ENCODE measurements at regions not wholly inside any gene's neighbourhood (a gene's known extent, or its start where the extent isn't known, plus 50 kb on each side); places are given as distances from the start of the nearest gene placed in this dataset.

DNA sequence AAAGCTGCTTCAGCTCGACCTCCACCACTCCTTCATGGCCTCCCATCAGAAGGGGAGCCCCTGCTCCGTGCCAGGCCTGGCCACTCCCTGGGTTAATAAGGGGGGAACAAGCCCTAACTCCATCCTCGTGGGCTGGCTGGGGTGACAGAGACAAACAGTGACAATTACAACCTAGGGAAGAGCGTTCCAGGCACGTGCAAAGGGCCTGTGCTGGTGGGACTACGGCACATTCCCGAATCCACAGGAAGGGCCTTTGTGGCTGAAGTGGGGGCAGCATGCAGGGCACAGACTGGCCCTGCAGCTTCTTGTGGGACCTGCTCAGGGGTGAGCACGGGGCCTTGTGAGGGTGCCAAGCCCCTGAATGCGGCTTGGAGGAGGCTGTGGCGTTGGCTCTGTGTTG, 157.4 kb downstream of the C9orf50 start:
- intact Hi-C loops (cut with DNase I; ENCODE audit: low total_unique reads) (no loop called here), in situ Hi-C loops (cut with MboI; ENCODE audit: low sequenced_read_pairs in 4 of 4) (loop anchor here in 1 of 4 donors (25.0 kb wide), 1 partner anchor 99 kb away; no protein-coding TSS in a partner anchor)
- Histone ChIP-seq H3K9me3 (no peaks in the 10 kb centered on the region), H3K27ac (no peak overlapping the region), H3K27me3 (no peaks in the 10 kb centered on the region), H3K4me1 (peaks cover 23 to 27% of the 10 kb centered on the region in 2 donors), H3K4me3 (no peak overlapping the region), H3K36me3 (no peaks in the 10 kb centered on the region)
- DNase-seq (no peak), ATAC-seq (no peak)
- TF ChIP-seq, protein P1, sequence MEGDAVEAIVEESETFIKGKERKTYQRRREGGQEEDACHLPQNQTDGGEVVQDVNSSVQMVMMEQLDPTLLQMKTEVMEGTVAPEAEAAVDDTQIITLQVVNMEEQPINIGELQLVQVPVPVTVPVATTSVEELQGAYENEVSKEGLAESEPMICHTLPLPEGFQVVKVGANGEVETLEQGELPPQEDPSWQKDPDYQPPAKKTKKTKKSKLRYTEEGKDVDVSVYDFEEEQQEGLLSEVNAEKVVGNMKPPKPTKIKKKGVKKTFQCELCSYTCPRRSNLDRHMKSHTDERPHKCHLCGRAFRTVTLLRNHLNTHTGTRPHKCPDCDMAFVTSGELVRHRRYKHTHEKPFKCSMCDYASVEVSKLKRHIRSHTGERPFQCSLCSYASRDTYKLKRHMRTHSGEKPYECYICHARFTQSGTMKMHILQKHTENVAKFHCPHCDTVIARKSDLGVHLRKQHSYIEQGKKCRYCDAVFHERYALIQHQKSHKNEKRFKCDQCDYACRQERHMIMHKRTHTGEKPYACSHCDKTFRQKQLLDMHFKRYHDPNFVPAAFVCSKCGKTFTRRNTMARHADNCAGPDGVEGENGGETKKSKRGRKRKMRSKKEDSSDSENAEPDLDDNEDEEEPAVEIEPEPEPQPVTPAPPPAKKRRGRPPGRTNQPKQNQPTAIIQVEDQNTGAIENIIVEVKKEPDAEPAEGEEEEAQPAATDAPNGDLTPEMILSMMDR (IDR thresholded peaks at IDR 0.05 in 4 of 5, conservative IDR thresholded peaks at IDR 0.05 in 1 of 5), result no peak
- no peak for TF ChIP-seq POLR2A (IDR thresholded peaks at IDR 0.05)

DNA sequence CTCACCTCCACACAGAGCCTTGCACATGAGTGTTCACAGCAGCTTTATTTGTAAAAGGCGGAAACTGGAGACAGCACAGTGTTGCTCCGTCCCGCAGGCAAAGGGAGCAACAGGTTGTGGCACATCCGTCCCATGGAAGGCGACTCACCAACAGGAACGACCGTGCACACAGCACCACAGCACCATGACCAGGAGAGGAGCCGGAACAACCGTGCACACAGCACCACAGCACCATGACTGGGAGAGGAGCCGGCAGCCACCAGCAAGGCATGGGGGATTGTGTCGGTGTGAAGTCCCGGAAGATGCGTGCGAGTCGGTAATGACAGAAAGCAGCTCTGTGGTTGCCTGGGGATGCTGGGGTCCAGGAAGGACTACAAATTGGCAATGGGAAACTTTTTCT, 158.5 kb downstream of the C9orf50 start:
- peaks cover 23 to 27% of the 10 kb centered on the region in 2 donors for H3K4me1 ChIP-seq
- intact Hi-C loops (cut with DNase I; ENCODE audit: low total_unique reads), result no loop called here
- ATAC-seq (no peak), DNase-seq (no peak)
- H3K27ac ChIP-seq, result no peak overlapping the region
- in situ Hi-C loops (cut with MboI; ENCODE audit: low sequenced_read_pairs in 4 of 4), result loop anchor here in 1 of 4 donors (25.0 kb wide), 1 partner anchor 100 kb away; no protein-coding TSS in a partner anchor
- H3K9me3 ChIP-seq, result no peaks in the 10 kb centered on the region
- no peaks in the 10 kb centered on the region for H3K36me3 ChIP-seq
- H3K27me3 ChIP-seq, result no peaks in the 10 kb centered on the region
- TF ChIP-seq, protein P1 (IDR thresholded peaks at IDR 0.05 in 4 of 5, conservative IDR thresholded peaks at IDR 0.05 in 1 of 5), result no peak
- no peak for TF ChIP-seq POLR2A (IDR thresholded peaks at IDR 0.05)
- no peak overlapping the region for H3K4me3 ChIP-seq

DNA sequence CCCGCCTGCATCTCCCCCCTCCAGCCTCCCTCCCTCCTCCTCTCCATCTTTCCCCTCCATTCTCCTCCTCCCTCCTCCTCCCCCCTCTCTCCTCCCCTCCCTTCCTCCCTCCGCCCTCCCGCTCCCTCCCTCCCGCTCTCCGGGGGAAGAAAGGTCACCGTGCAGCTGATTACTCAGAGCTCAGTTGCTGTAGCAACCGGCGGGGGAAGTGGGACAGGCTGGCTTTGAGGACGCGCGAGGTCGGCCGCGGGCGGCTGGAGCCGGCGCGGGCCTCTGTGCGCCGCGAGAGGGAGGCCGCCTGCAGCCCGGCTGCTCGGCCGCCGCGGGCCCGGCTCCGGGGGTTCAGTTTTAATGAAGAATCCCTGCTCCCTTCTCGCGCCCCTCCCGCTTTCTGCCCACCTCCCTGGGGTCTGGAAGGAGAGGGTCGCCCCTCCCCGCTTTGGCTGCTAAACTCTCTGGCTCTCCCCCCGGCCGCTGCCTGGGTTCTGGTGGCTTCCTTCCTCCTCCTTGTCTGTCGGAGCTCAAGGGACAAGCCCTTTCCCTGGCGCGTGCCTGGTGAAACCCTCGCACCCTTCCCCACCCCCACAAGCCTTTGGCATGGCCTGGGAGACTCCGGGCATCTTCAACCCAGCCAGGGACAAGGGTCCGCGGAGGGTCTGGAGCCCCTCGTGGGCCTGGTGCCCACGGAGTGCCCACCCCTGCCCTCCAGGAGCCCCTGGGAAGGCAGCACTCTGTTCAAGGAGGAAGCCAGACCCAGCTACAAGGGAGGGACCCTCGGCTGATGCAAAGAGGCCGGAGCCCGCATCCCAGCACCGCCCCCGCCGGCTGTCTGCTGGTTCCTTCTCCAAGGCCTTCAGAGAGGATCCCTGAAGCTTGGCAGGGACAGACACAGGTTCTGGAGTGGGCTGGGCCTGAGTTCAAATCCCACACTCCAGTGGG, 160.3 kb downstream of the C9orf50 start:
- Histone ChIP-seq H3K27me3 (no peaks in the 10 kb centered on the region), H3K36me3 (no peaks in the 10 kb centered on the region), H3K4me1 (peaks cover 23 to 27% of the 10 kb centered on the region in 2 donors), H3K4me3 (peak overlapping the region; percentile 50 to 67 (median 54)), H3K9me3 (no peaks in the 10 kb centered on the region), H3K27ac (peak overlapping the region; percentile 84 to 91 (median 85))
- in situ Hi-C loops (cut with MboI; ENCODE audit: low sequenced_read_pairs in 4 of 4), result loop anchor here in 1 of 4 donors (25.0 kb wide), 1 partner anchor 102 kb away; no protein-coding TSS in a partner anchor
- peak; percentile 93 to 94 for ATAC-seq
- TF ChIP-seq, protein P1 (IDR thresholded peaks at IDR 0.05 in 4 of 5, conservative IDR thresholded peaks at IDR 0.05 in 1 of 5), result peak in 2 of 5 experiments; percentile 34 to 59
- peak; percentile 64 to 79 for TF ChIP-seq POLR2A (IDR thresholded peaks at IDR 0.05)
- intact Hi-C loops (cut with DNase I; ENCODE audit: low total_unique reads), result loop anchor here (1.0 kb wide), 2 partner anchors 22 to 36 kb away; no protein-coding TSS in a partner anchor
- DNase-seq, result peak; percentile 92 to 94

DNA sequence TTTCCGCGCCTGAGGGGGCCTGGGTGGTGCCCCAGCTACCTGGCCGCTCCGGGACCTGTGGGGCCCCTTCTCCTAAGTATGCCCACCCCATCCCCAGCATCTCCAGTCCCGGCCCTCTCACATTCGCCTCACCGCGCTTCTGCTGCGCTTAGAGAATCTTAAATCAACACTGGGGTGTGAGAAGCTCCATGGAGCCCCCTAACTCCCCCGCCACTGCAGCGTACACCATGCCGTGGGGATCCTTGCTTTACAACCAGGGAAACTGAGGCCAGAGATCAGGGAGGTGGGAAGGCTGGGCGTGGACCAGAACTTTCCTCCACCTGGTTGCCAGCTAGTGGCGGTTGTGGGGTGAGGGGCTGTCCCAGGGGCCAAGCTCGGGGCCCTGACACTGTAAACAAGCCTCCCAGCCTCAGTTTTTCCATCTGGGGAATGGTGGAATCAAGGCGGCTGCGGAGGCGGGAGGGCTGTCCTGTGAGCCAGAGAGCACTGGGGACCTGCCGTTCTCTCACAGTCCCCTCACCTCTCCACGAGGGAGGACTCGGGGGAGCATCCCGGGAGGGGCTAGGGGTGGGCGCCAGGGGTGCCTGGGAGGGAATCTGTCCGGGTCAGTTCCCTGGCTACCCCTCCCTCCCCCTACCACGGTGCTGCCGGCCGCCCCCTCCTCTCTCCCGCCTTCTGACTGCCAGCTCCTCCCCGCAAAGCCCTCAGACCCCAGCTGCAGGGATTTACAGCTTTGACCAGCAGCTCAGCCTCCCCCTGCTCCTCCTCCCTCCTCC, 161.2 kb downstream of the C9orf50 start:
- Histone ChIP-seq H3K36me3 (no peaks in the 10 kb centered on the region), H3K9me3 (no peaks in the 10 kb centered on the region), H3K4me3 (peak overlapping the region; percentile 5 to 55 (median 14)), H3K27ac (peak overlapping the region; percentile 56 to 91 (median 84)), H3K27me3 (no peaks in the 10 kb centered on the region), H3K4me1 (peaks cover 23 to 27% of the 10 kb centered on the region in 2 donors)
- TF ChIP-seq POLR2A (IDR thresholded peaks at IDR 0.05), result no peak
- TF ChIP-seq, protein P1 (IDR thresholded peaks at IDR 0.05 in 4 of 5, conservative IDR thresholded peaks at IDR 0.05 in 1 of 5), result no peak
- in situ Hi-C loops (cut with MboI; ENCODE audit: low sequenced_read_pairs in 4 of 4), result loop anchor here in 1 of 4 donors (25.0 kb wide), 1 partner anchor 103 kb away; no protein-coding TSS in a partner anchor
- DNase-seq (no peak), ATAC-seq (peak in 1 of 2 donors; percentile 17)
- intact Hi-C loops (cut with DNase I; ENCODE audit: low total_unique reads), result loop anchor here (1.0 to 5.0 kb wide), 4 partner anchors 23 to 142 kb away; no protein-coding TSS in a partner anchor
